ENCODE measurements at regions not wholly inside any gene's neighbourhood (a gene's known extent, or its start where the extent isn't known, plus 50 kb on each side); places are given as distances from the start of the nearest gene placed in this dataset.
"Not testable (repeated sequence)": the region's sequence is repeated elsewhere in the genome, so short reads cannot be mapped to it uniquely, and the experiment has no call there.

DNA sequence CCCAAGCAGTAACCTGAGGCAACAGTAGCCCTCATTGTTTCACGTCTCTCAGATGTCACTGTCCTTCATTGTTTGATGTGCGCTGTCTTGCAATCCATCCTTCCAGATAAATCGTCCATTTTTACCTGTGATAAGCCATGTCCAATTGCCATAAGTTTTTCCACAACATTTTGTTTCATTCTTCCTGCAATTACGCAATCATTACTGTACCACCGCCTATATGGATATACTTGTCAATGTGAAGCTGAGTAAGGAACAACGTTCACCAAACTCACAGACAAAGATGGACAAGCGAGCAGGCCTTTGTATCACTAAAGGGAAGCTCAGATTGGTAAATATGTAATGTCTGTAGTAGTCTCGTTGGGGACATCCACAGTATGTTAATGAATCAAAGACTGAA, 452.5 kb upstream of the NDN start:
- DNase-seq (ENCODE audit: low spot score); in situ Hi-C loops (cut with MboI; ENCODE audit: low pct_unique_long_range_greater_than_20kb, low sequenced_read_pairs, unreplicated experiment): not testable (repeated sequence)

DNA sequence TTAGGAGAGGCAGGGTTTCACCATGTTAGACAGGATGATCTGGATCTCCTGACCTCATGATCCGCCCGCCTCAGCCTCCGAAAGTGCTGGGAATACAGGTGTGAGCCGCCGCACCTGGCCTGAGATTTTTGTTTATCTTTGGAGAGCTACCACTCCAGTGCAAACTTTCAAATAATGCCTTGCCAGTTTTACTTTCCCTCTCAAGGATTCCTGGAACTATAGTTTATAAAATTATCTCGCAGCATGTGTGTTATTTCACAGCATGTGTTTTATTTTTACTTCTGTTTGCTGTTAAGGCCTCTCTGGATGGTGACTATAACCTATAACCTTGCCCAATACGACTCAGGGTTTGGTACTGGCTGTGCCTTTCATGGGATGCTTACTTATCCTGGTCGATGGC, 458.0 kb upstream of the NDN start:
- DNase-seq (ENCODE audit: low spot score); in situ Hi-C loops (cut with MboI; ENCODE audit: low pct_unique_long_range_greater_than_20kb, low sequenced_read_pairs, unreplicated experiment): not testable (repeated sequence)

DNA sequence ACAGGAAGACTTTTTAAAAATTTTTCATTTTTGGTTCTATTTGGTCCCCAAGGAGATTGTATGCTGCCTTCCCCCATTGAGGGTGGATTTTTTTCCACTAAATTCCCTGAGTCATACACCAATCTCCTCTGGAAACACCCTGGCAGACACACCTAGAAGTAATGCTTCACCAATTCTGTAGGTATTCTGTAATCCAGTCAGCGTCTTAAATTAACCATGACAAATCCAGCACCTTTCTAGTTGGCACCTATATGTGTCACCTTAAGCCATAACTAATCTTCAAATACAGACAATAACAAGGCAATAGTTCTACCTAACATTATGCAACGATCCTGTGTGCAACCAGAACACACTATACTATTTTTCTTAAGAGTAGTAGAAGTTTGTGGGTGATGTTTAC, 459.1 kb upstream of the NDN start:
- in situ Hi-C loops (cut with MboI; ENCODE audit: low pct_unique_long_range_greater_than_20kb, low sequenced_read_pairs, unreplicated experiment) = no loop called here
- TF ChIP-seq, protein P1, sequence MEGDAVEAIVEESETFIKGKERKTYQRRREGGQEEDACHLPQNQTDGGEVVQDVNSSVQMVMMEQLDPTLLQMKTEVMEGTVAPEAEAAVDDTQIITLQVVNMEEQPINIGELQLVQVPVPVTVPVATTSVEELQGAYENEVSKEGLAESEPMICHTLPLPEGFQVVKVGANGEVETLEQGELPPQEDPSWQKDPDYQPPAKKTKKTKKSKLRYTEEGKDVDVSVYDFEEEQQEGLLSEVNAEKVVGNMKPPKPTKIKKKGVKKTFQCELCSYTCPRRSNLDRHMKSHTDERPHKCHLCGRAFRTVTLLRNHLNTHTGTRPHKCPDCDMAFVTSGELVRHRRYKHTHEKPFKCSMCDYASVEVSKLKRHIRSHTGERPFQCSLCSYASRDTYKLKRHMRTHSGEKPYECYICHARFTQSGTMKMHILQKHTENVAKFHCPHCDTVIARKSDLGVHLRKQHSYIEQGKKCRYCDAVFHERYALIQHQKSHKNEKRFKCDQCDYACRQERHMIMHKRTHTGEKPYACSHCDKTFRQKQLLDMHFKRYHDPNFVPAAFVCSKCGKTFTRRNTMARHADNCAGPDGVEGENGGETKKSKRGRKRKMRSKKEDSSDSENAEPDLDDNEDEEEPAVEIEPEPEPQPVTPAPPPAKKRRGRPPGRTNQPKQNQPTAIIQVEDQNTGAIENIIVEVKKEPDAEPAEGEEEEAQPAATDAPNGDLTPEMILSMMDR (IDR thresholded peaks at IDR 0.05; ENCODE audit: extremely low read depth, insufficient read depth, missing control alignments) = no peak
- no peak for DNase-seq (ENCODE audit: low spot score)

DNA sequence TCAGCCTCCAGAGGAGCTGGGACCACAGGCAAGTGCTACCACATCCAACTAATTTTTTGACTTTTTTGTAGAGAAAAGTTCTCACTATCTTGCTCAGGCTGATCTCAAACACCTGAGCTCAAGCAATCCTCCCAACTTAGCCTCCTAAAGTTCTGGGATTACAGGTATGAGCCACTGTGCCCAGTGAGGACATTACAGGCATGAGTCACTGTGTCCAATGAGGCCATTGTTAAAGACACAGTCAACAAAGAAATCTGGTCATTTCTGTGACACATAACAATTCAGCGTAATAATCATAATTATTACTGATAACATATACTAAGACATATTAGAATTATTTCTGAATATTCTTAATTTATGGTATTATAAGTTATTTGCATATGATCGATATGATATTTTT, 463.4 kb upstream of the NDN start:
- TF ChIP-seq, protein P1 (IDR thresholded peaks at IDR 0.05; ENCODE audit: extremely low read depth, insufficient read depth, missing control alignments) = no peak
- in situ Hi-C loops (cut with MboI; ENCODE audit: low pct_unique_long_range_greater_than_20kb, low sequenced_read_pairs, unreplicated experiment) = no loop called here
- DNase-seq (ENCODE audit: low spot score) = no peak

DNA sequence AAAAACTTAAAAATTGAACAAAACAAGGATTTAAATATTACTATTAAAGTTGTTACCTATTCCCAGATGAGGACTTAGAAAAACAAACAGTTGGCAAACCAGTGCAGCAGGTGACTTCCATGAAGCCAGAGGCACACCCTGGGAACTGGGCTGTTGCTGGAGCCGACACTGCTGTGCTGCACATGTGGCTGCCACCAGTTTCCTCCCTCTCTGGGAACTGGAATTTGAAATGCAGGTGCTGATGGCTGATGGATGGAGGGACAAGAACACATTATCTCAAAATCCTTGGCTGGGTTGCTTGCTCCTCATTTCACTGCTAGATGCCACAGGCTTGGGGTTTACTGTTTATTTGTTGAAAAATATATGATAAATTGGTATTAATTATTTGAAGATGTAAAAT, 471.2 kb upstream of the NDN start:
- DNase-seq (ENCODE audit: low spot score); in situ Hi-C loops (cut with MboI; ENCODE audit: low pct_unique_long_range_greater_than_20kb, low sequenced_read_pairs, unreplicated experiment): not testable (repeated sequence)

GRCh38 chr15:24165512-24165911, 478.4 kb upstream of the NDN start:
- DNase-seq (ENCODE audit: low spot score); in situ Hi-C loops (cut with MboI; ENCODE audit: low pct_unique_long_range_greater_than_20kb, low sequenced_read_pairs, unreplicated experiment): not testable (repeated sequence)

DNA sequence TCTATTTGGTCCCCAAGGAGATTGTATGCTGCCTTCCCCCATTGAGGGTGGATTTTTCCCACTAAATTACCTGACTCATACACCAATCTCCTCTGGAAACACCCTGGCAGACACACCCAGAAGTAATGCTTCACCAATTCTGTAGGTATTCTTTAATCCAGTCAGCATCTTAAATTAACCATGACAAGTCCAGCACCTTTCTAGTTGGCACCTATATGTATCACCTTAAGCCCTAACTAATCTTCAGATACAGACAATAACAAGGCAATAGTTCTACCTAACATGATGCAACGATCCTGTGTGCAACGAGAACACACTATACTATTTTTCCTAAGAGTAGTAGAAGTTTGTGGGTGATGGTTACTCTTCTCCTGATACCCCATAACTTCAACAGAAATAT, 473.3 kb upstream of the NPAP1 start:
- in situ Hi-C loops (cut with MboI; ENCODE audit: low pct_unique_long_range_greater_than_20kb, low sequenced_read_pairs, unreplicated experiment) = not testable (repeated sequence)

DNA sequence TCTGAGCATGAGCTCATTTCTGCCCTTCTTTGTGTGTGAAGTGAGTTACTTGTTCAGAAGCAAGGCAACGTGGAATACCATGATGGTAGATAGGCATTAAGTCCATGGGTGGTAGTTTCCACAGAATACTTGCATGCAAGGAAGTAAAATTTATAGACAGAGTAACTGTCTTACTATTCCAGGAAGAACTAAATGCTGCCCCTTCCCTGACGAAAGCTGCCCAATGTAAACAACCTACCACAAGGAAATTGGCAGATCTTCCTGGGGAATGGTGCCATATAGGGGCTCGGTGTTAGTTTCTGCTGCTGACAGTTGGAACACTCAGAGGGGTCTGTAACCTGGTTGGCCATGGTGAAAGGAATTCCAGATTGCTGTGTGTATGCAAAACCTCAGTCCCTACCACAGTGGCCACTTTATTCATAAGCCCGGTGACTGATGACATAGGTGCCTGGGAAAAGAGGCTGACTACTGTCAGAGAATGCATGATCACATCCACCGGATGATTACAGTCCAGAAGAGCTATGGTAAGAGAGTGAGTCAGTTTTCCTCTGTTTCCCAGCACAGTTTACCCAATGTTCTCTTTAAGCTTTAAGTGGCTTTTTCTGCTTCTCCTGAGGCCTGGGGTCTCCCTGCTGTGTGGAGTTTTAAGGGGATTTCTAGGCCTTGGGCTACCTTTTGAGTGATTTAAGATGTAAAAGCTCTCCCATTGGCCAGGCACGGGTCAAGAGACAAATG, 463.7 kb upstream of the NPAP1 start:
- DNase-seq (ENCODE audit: low spot score); in situ Hi-C loops (cut with MboI; ENCODE audit: low pct_unique_long_range_greater_than_20kb, low sequenced_read_pairs, unreplicated experiment): not testable (repeated sequence)

More for the DNA sequence above, 473.3 kb upstream of the NPAP1 start:
- DNase-seq (ENCODE audit: low spot score) = not testable (repeated sequence)

GRCh38 chr15:24223739-24224138, 451.8 kb upstream of the NPAP1 start:
- no peak for DNase-seq (ENCODE audit: low spot score)
- TF ChIP-seq, protein P1 (IDR thresholded peaks at IDR 0.05; ENCODE audit: extremely low read depth, insufficient read depth, missing control alignments) = no peak
- in situ Hi-C loops (cut with MboI; ENCODE audit: low pct_unique_long_range_greater_than_20kb, low sequenced_read_pairs, unreplicated experiment) = no loop called here

DNA sequence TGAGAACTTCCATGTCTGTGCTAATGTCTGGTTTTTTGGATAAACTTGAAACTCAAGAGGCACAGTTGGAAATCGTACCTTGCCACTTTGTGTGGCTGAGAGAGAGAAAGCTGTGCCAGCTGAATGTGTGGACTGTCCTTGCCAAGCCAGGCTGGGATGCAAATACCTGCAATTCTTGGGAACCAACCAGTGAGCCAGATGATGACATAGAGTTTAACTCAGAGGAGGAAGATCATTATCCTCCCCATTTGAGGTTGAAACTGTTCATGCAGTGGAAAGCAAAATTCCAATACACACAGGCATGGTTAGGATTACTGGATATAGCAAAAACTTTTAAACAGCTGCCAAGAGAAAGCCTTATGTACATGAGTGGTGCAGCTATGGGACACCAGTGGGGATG, 451.4 kb upstream of the NPAP1 start:
- TF ChIP-seq, protein P1 (IDR thresholded peaks at IDR 0.05; ENCODE audit: extremely low read depth, insufficient read depth, missing control alignments) = no peak
- in situ Hi-C loops (cut with MboI; ENCODE audit: low pct_unique_long_range_greater_than_20kb, low sequenced_read_pairs, unreplicated experiment) = no loop called here
- DNase-seq (ENCODE audit: low spot score) = no peak

DNA sequence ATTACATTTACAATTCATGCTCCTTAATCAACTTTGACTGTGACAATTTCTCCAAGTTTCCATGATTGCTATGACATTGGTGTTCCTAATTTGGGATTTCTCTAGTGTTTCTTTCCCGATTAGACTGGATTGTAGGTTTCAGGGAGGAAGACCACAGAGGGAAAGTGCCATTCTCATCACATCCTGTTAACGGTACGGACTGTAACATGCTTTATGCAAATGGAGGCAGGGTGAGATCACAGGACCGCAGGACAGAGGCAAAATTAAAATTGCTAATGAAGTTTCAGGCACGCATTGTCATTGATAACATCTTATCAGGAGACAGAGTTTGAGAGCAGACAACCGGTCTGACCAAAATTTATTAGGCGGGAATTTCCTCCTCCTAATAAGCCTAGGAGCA, 446.7 kb upstream of the NPAP1 start:
- in situ Hi-C loops (cut with MboI; ENCODE audit: low pct_unique_long_range_greater_than_20kb, low sequenced_read_pairs, unreplicated experiment) = not testable (repeated sequence)

DNA sequence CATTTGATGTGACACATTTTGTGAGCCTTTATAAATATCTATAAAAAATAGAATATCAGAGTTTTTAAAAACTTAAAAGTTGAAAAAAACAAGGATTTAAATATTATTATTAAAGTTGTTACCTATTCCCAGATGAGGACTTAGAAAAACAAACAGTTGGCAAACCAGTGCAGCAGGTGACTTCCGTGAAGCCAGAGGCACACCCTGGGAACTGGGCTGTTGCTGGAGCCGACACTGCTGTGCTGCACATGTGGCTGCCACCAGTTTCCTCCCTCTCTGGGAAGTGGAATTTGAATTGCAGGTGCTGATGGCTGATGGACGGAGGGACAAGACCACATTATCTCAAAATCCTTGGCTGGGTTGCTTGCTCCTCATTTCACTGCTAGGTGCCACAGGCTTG, 442.4 kb upstream of the NPAP1 start:
- DNase-seq (ENCODE audit: low spot score); in situ Hi-C loops (cut with MboI; ENCODE audit: low pct_unique_long_range_greater_than_20kb, low sequenced_read_pairs, unreplicated experiment): not testable (repeated sequence)

More for the DNA sequence above, 446.7 kb upstream of the NPAP1 start:
- not testable (repeated sequence) for DNase-seq (ENCODE audit: low spot score)

GRCh38 chr15:24240580-24240979, 435.0 kb upstream of the NPAP1 start:
- in situ Hi-C loops (cut with MboI; ENCODE audit: low pct_unique_long_range_greater_than_20kb, low sequenced_read_pairs, unreplicated experiment); DNase-seq (ENCODE audit: low spot score): not testable (repeated sequence)

GRCh38 chr15:24259106-24259505, 416.5 kb upstream of the NPAP1 start:
- DNase-seq (ENCODE audit: low spot score); in situ Hi-C loops (cut with MboI; ENCODE audit: low pct_unique_long_range_greater_than_20kb, low sequenced_read_pairs, unreplicated experiment): not testable (repeated sequence)
